SJSA1 (cell line): ENCODE measurements at regions not wholly inside any gene's neighbourhood (a gene's known extent, or its start where the extent isn't known, plus 50 kb on each side); places are given as distances from the start of the nearest gene placed in this dataset.
"Not testable (repeated sequence)": the region's sequence is repeated elsewhere in the genome, so short reads cannot be mapped to it uniquely, and the experiment has no call there.

Experiments used
- DNase-seq, 2 experiments: peaks; one replicate each; pipeline ENCODE4 v3.0.0-alpha.2; 2015 to 2020; ENCODE audit warnings: low spot score in 2 of 2, low read depth in 1 of 2
- H3K27ac ChIP-seq: fragments of 250-450 bp; sonication (Bioruptor Pico); 2 replicates; pipeline ENCODE4 v1.5.1; 2020; ENCODE audit warnings: mild to moderate bottlenecking, moderate library complexity
- H3K27me3 ChIP-seq: fragments of 250-450 bp; sonication (Bioruptor Pico); replicated peaks from 2 replicates; pipeline ENCODE4 v1.5.1; 2020; ENCODE audit warnings: mild to moderate bottlenecking, moderate library complexity
- H3K36me3 ChIP-seq: fragments of 250-450 bp; sonication (Bioruptor Pico); 2 replicates; pipeline ENCODE4 v1.5.1; 2020; ENCODE audit warnings: mild to moderate bottlenecking
- H3K4me1 ChIP-seq: fragments of 250-450 bp; sonication (Bioruptor Pico); replicated peaks from 2 replicates; pipeline ENCODE4 v1.6.1; 2021; ENCODE audit warnings: mild to moderate bottlenecking
- H3K4me3 ChIP-seq: fragments of 250-450 bp; sonication (Bioruptor Pico); 2 replicates; pipeline ENCODE4 v1.5.1; 2020; ENCODE audit warnings: mild to moderate bottlenecking
- H3K9me3 ChIP-seq: fragments of 250-450 bp; sonication (Bioruptor Pico); replicated peaks from 2 replicates; pipeline ENCODE4 v1.5.1; 2020; ENCODE audit warnings: mild to moderate bottlenecking

- no peaks in the 10 kb centered on the region for H3K36me3 ChIP-seq
- H3K4me3 ChIP-seq, result no peak overlapping the region
- no peaks in the 10 kb centered on the region for H3K9me3 ChIP-seq
- H3K4me1 ChIP-seq, result no peaks in the 10 kb centered on the region
- no peak overlapping the region for H3K27ac ChIP-seq
- H3K27me3 ChIP-seq, result no peaks in the 10 kb centered on the region
- DNase-seq, result no peak
Measured at GRCh38 chr12:30330565-30330964, 365.1 kb downstream of the IPO8 start.

GRCh38 chr12:30329281-30329680 lies 366.4 kb downstream of the IPO8 start:
- no peak for DNase-seq
- H3K27me3 ChIP-seq, result no peaks in the 10 kb centered on the region
- no peaks in the 10 kb centered on the region for H3K4me1 ChIP-seq
- no peak overlapping the region for H3K4me3 ChIP-seq
- H3K36me3 ChIP-seq, result no peaks in the 10 kb centered on the region
- no peak overlapping the region for H3K27ac ChIP-seq
- H3K9me3 ChIP-seq, result no peaks in the 10 kb centered on the region

GRCh38 chr12:30323008-30323407 lies 372.7 kb downstream of the IPO8 start:
- Histone ChIP-seq H3K9me3 (no peaks in the 10 kb centered on the region), H3K4me3 (no peak overlapping the region), H3K36me3 (no peaks in the 10 kb centered on the region), H3K27me3 (no peaks in the 10 kb centered on the region), H3K27ac (no peak overlapping the region), H3K4me1 (no peaks in the 10 kb centered on the region)
- DNase-seq, result no peak

GRCh38 chr12:30320561-30320960 lies 375.1 kb downstream of the IPO8 start:
- Histone ChIP-seq H3K27me3 (no peaks in the 10 kb centered on the region), H3K27ac (no peak overlapping the region), H3K4me1 (no peaks in the 10 kb centered on the region), H3K36me3 (no peaks in the 10 kb centered on the region), H3K9me3 (no peaks in the 10 kb centered on the region), H3K4me3 (no peak overlapping the region)
- no peak for DNase-seq

GRCh38 chr12:30314506-30315100 lies 381.1 kb downstream of the IPO8 start:
- DNase-seq, result no peak
- H3K4me3 ChIP-seq, result no peak overlapping the region
- no peaks in the 10 kb centered on the region for H3K4me1 ChIP-seq
- no peaks in the 10 kb centered on the region for H3K27me3 ChIP-seq
- H3K9me3 ChIP-seq, result no peaks in the 10 kb centered on the region
- H3K36me3 ChIP-seq, result no peaks in the 10 kb centered on the region
- no peak overlapping the region for H3K27ac ChIP-seq

GRCh38 chr12:30308010-30308717 lies 387.5 kb downstream of the IPO8 start:
- Histone ChIP-seq H3K27me3 (no peaks in the 10 kb centered on the region), H3K9me3 (no peaks in the 10 kb centered on the region), H3K36me3 (no peaks in the 10 kb centered on the region), H3K4me3 (no peak overlapping the region), H3K4me1 (no peaks in the 10 kb centered on the region), H3K27ac (no peak overlapping the region)
- DNase-seq, result no peak

GRCh38 chr12:30304528-30304927 lies 391.1 kb downstream of the IPO8 start:
- H3K27ac ChIP-seq, result no peak overlapping the region
- no peaks in the 10 kb centered on the region for H3K9me3 ChIP-seq
- no peaks in the 10 kb centered on the region for H3K4me1 ChIP-seq
- no peak for DNase-seq
- H3K27me3 ChIP-seq, result no peaks in the 10 kb centered on the region
- no peaks in the 10 kb centered on the region for H3K36me3 ChIP-seq
- H3K4me3 ChIP-seq, result no peak overlapping the region

GRCh38 chr12:30301291-30301690 lies 394.4 kb downstream of the IPO8 start:
- no peak for DNase-seq
- no peaks in the 10 kb centered on the region for H3K4me1 ChIP-seq

GRCh38 chr12:30296486-30296885 lies 399.2 kb downstream of the IPO8 start:
- no peak for DNase-seq
- Histone ChIP-seq H3K36me3 (no peaks in the 10 kb centered on the region), H3K4me3 (no peak overlapping the region), H3K9me3 (no peaks in the 10 kb centered on the region), H3K27me3 (no peaks in the 10 kb centered on the region), H3K27ac (no peak overlapping the region), H3K4me1 (no peaks in the 10 kb centered on the region)

More at GRCh38 chr12:30301291-30301690, 394.4 kb downstream of the IPO8 start:
- no peak overlapping the region for H3K4me3 ChIP-seq
- H3K9me3 ChIP-seq, result no peaks in the 10 kb centered on the region
- H3K36me3 ChIP-seq, result no peaks in the 10 kb centered on the region
- no peak overlapping the region for H3K27ac ChIP-seq
- H3K27me3 ChIP-seq, result no peaks in the 10 kb centered on the region

- H3K9me3 ChIP-seq, result 0 out of 2 replicates have a peak, but pooled peaks cover 2% of the 10 kb centered on the region
- H3K27me3 ChIP-seq, result no peaks in the 10 kb centered on the region
- no peaks in the 10 kb centered on the region for H3K4me1 ChIP-seq
- no peak overlapping the region for H3K4me3 ChIP-seq
- peak in 1 of 2 experiments; percentile 1 for DNase-seq
- H3K27ac ChIP-seq, result no peak overlapping the region
- no peaks in the 10 kb centered on the region for H3K36me3 ChIP-seq
Measured at GRCh38 chr12:30286345-30286926, 409.2 kb downstream of the IPO8 start.

- no peak overlapping the region for H3K27ac ChIP-seq
- H3K27me3 ChIP-seq, result no peaks in the 10 kb centered on the region
- no peak for DNase-seq
- no peaks in the 10 kb centered on the region for H3K9me3 ChIP-seq
- H3K4me1 ChIP-seq, result no peaks in the 10 kb centered on the region
- H3K4me3 ChIP-seq, result no peak overlapping the region
- no peaks in the 10 kb centered on the region for H3K36me3 ChIP-seq
Measured at GRCh38 chr12:30278401-30278800, 417.3 kb downstream of the IPO8 start.

GRCh38 chr12:30272515-30272914 lies 423.2 kb downstream of the IPO8 start:
- not testable (repeated sequence) for H3K27ac ChIP-seq, DNase-seq, H3K9me3 ChIP-seq, H3K36me3 ChIP-seq, H3K4me3 ChIP-seq, H3K27me3 ChIP-seq, H3K4me1 ChIP-seq

- no peak overlapping the region for H3K4me3 ChIP-seq
- H3K9me3 ChIP-seq, result no peaks in the 10 kb centered on the region; the same call in 1 of the 2 replicates
- H3K36me3 ChIP-seq, result no peaks in the 10 kb centered on the region
- no peaks in the 10 kb centered on the region for H3K4me1 ChIP-seq
- H3K27me3 ChIP-seq, result no peaks in the 10 kb centered on the region
- H3K27ac ChIP-seq, result no peak overlapping the region
- no peak for DNase-seq
Measured at GRCh38 chr12:30269496-30269895, 426.2 kb downstream of the IPO8 start.

- no peak overlapping the region for H3K4me3 ChIP-seq
- DNase-seq, result no peak
- H3K4me1 ChIP-seq, result no peaks in the 10 kb centered on the region
- H3K9me3 ChIP-seq, result no peaks in the 10 kb centered on the region; the same call in 1 of the 2 replicates
- no peaks in the 10 kb centered on the region for H3K36me3 ChIP-seq
- no peak overlapping the region for H3K27ac ChIP-seq
- H3K27me3 ChIP-seq, result no peaks in the 10 kb centered on the region
Measured at GRCh38 chr12:30268041-30268440, 427.6 kb downstream of the IPO8 start.
